ENCODE measurements at regions not wholly inside any gene's neighbourhood (a gene's known extent, or its start where the extent isn't known, plus 50 kb on each side); places are given as distances from the start of the nearest gene placed in this dataset.

DNA sequence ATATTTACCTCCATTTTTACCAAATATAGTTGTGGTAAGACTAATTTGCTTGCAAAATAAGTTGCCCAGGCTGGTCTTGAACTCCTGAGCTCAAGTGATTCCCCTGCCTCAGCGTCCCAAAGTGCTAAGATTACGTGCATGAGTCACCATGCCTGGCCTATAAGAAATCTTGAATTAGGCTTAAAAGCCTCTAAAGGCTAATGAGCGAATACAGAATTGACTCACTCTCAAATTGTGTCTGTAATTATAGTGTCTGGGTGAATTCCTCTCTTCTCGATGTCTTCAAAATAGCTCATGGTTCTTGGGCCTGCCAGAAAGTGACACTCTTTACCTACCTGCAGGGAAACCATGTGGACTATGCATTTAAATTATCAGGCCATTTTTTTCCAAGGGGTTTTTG is 403.5 kb downstream of the SLC16A7 start:
- DNase-seq (ENCODE audit: low spot score) = no peak

DNA sequence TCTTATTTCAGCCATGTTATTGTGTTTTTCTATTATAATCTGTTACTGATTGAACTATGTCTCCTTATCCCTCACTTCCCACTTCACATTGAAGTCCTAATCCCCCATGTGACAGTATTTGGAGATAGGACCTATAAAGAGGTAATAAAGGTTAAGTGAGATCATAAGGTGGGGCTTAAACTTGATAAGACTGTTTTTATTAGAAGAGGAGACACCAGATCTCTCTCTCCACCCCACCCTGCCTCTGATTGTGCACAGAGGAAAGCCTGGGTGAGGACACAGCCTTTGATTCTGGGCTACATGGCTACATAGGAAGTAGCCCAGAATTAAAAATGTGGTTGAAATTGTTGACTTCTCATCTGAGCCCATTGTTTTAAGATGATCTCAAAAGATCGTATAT is 414.7 kb downstream of the SLC16A7 start:
- in situ Hi-C loops (cut with MboI; ENCODE audit: low sequenced_read_pairs, unreplicated experiment) = no loop called here
- TF ChIP-seq, protein P1, sequence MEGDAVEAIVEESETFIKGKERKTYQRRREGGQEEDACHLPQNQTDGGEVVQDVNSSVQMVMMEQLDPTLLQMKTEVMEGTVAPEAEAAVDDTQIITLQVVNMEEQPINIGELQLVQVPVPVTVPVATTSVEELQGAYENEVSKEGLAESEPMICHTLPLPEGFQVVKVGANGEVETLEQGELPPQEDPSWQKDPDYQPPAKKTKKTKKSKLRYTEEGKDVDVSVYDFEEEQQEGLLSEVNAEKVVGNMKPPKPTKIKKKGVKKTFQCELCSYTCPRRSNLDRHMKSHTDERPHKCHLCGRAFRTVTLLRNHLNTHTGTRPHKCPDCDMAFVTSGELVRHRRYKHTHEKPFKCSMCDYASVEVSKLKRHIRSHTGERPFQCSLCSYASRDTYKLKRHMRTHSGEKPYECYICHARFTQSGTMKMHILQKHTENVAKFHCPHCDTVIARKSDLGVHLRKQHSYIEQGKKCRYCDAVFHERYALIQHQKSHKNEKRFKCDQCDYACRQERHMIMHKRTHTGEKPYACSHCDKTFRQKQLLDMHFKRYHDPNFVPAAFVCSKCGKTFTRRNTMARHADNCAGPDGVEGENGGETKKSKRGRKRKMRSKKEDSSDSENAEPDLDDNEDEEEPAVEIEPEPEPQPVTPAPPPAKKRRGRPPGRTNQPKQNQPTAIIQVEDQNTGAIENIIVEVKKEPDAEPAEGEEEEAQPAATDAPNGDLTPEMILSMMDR (IDR thresholded peaks at IDR 0.05; ENCODE audit: borderline replicate concordance, control extremely low read depth, extremely low read depth, insufficient read depth, missing control alignments) = no peak
- DNase-seq (ENCODE audit: low spot score) = no peak

More for the DNA sequence above, 403.5 kb downstream of the SLC16A7 start:
- TF ChIP-seq, protein P1 (IDR thresholded peaks at IDR 0.05; ENCODE audit: borderline replicate concordance, control extremely low read depth, extremely low read depth, insufficient read depth, missing control alignments) = no peak
- in situ Hi-C loops (cut with MboI; ENCODE audit: low sequenced_read_pairs, unreplicated experiment) = no loop called here

DNA sequence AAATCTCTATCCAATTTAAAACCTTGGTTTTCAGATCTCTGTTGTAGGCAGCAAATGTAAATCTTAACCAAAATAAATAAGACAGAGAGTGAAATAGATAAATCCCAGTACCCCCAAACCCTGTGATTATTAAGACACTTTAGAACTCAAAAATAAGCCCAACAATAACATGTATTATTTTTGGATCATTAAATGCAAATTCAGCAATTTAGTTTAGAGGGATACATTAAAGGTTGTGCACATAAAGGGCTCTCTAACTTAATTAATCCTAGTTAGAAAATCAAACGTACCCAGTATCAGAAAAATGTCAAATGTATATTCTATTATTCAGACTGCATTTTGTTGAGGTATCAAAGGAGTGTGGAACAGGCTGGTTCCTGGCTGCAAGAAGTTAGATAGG is 416.8 kb downstream of the SLC16A7 start:
- TF ChIP-seq, protein P1 (IDR thresholded peaks at IDR 0.05; ENCODE audit: borderline replicate concordance, control extremely low read depth, extremely low read depth, insufficient read depth, missing control alignments) = no peak
- DNase-seq (ENCODE audit: low spot score) = no peak
- in situ Hi-C loops (cut with MboI; ENCODE audit: low sequenced_read_pairs, unreplicated experiment) = no loop called here

DNA sequence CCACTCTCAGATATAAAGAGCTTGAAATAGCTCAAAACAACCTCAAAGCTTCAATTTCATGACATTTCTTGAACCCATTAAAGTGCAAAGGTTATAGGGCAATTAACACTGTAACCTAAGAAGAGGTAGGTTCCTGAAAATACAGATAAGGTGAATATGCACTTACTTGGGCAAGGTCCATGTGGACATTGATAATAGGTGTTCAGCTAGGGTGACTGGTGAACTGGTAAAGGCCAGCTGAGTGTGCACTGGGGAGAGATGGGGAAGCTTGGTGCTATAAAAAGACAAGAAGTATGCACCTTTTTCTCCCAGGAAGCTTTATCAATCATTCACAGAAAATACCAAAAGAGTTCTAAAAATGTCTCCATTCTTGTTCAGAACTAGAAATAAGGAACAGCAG is 418.6 kb downstream of the SLC16A7 start:
- TF ChIP-seq, protein P1 (IDR thresholded peaks at IDR 0.05; ENCODE audit: borderline replicate concordance, control extremely low read depth, extremely low read depth, insufficient read depth, missing control alignments) = no peak
- no peak for DNase-seq (ENCODE audit: low spot score)
- in situ Hi-C loops (cut with MboI; ENCODE audit: low sequenced_read_pairs, unreplicated experiment) = no loop called here

DNA sequence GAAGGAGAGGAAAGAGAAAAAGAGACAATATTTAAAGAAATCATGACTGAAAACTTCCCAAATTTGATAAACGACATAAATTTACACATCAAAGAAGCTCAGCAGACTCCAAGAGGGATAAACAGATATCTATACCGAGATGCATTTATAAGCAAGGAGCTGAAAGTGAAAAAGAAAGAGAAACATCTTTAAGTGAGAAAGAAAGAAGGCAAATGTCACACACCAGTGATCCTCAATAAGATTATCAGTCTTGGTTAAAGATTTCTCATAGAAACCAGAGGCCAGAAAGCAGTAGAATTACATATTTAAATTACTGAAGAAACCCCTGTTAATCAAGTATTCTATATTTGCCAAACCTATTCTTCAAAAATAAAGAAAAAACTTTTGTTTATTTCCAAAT is 424.2 kb downstream of the SLC16A7 start:
- in situ Hi-C loops (cut with MboI; ENCODE audit: low sequenced_read_pairs, unreplicated experiment) = no loop called here
- no peak for DNase-seq (ENCODE audit: low spot score)
- TF ChIP-seq, protein P1 (IDR thresholded peaks at IDR 0.05; ENCODE audit: borderline replicate concordance, control extremely low read depth, extremely low read depth, insufficient read depth, missing control alignments) = no peak

DNA sequence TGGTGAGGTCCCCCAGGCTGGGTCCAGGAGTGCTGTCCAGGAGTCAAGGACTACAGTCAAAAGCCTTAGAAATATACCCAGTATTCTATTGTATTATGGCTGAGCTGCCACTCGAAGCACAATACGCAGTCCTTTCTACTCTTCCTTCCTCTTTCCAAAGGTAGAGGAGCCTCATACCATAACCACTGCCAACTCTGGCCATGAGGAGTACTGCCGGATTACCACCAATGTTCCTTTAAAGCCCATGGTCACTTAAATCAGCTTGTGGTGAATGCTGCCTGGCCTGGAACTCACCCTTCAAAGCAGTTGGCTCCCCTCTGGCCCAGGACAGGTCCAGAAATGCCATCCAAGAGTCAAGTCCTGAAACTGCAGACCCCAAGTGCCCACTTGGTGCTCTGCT is 425.4 kb downstream of the SLC16A7 start:
- TF ChIP-seq, protein P1 (IDR thresholded peaks at IDR 0.05; ENCODE audit: borderline replicate concordance, control extremely low read depth, extremely low read depth, insufficient read depth, missing control alignments) = no peak
- DNase-seq (ENCODE audit: low spot score) = no peak
- in situ Hi-C loops (cut with MboI; ENCODE audit: low sequenced_read_pairs, unreplicated experiment) = no loop called here

DNA sequence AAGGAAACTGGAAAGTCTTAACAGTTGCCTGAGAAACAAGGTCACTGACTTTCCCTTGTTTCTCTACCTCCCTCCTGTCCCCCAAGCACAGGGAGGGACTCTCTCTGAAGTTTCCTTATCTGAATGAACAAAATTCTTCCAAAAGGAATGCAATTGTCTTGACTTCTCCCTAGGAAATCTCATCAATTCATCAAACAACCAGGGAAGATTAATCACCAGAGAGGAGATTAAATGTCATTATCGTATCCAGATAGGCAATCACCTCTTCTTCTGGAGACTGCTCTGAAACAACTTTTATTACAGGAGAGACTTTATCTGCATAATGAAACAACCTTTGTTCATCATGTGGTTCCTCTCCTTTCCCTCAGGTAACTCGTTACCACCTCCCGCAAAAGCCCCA is 431.4 kb downstream of the SLC16A7 start:
- DNase-seq (ENCODE audit: low spot score) = no peak
- TF ChIP-seq, protein P1 (IDR thresholded peaks at IDR 0.05; ENCODE audit: borderline replicate concordance, control extremely low read depth, extremely low read depth, insufficient read depth, missing control alignments) = no peak
- in situ Hi-C loops (cut with MboI; ENCODE audit: low sequenced_read_pairs, unreplicated experiment) = no loop called here

All from GM13976 (cell line).